BJ (cell line): ENCODE measurements at regions not wholly inside any gene's neighbourhood (a gene's known extent, or its start where the extent isn't known, plus 50 kb on each side); places are given as distances from the start of the nearest gene placed in this dataset.

Experiments
- CTCF ChIA-PET: fragments of 350-600 bp; formaldehyde crosslinking; extraction: SDS; loops from one replicate; lab custom pipeline; 2021; ENCODE audit warnings: antibody characterized with exemption, inconsistent platforms; lab: Yijun Ruan, JAX
- POLR2A ChIA-PET: fragments of 300-600 bp; sonication (Branson Sonifier 250); formaldehyde crosslinking; extraction: SDS; loops from one replicate; lab custom pipeline; 2021; ENCODE audit warnings: antibody characterized with exemption; lab: Charles Lee
- DNase-seq: peaks from one replicate; pipeline ENCODE4 v3.0.0-alpha.2; 2011; ENCODE audit warnings: low read depth
- H3K27me3 ChIP-seq: 2 replicates; pipeline ENCODE4 v1.6.0; 2011; ENCODE audit warnings: low read length; ENCODE audit not compliant: control insufficient read depth, insufficient read depth
- H3K36me3 ChIP-seq: 2 replicates; pipeline ENCODE4 v1.5.1; 2011; ENCODE audit warnings: low read length; ENCODE audit not compliant: control insufficient read depth, insufficient read depth
- H3K4me3 ChIP-seq: 2 replicates; pipeline ENCODE4 v1.5.1; 2011; ENCODE audit warnings: low read depth, mild to moderate bottlenecking, control low read depth, low read length
- TF ChIP-seq, protein P1 (sequence below): IDR thresholded peaks from 2 replicates; pipeline ENCODE4 v1.5.1; 2011; ENCODE audit warnings: low read depth, mild to moderate bottlenecking, control low read depth, inconsistent platforms, low read length, moderate library complexity; ENCODE audit not compliant: insufficient read depth

DNA sequence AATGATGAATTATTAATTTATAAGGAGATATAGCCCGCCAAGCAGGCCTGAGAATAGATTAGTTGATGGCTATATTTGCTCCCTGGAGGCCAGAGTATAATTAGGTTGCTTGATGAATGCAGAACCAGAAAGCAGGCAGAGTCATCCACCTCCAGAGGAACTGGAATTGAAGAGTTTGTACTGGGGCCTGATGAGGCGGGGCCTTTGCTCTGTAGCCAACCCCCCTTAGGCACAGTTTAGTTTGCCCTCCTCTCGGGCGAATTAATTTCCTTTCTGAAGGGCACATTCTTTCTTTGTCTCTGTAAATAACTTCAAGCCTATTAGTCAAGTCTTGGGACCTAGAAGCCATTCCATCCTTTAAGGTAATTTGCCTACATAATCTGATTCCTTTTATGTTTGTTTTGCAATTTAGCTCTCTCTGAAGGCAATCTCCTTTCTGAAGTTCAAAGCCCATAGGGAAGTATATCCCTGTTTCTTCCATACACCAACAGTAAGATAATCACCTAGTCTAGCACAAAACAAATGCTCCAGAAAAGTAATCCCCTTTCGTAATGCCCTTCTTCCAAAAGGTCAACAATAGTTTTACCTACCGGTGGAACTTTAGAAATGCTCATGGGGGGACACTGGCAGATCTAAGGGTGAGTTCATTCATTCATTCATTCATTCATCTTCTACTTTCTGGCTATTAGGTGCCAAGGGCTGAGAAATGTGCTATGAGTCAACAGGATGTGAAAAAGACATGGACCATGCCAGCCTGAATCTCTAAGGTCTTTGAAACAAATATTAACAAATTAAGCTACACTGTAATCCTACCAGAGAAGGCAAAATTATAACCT is 84.8 kb upstream of the NUDT4 start:
- Histone ChIP-seq H3K36me3 (no peaks in the 10 kb centered on the region), H3K4me3 (no peak overlapping the region), H3K27me3 (no peaks in the 10 kb centered on the region)
- no peak for DNase-seq
- ChIA-PET POLR2A (no interaction called here), CTCF (no interaction called here)
- TF ChIP-seq, protein P1, sequence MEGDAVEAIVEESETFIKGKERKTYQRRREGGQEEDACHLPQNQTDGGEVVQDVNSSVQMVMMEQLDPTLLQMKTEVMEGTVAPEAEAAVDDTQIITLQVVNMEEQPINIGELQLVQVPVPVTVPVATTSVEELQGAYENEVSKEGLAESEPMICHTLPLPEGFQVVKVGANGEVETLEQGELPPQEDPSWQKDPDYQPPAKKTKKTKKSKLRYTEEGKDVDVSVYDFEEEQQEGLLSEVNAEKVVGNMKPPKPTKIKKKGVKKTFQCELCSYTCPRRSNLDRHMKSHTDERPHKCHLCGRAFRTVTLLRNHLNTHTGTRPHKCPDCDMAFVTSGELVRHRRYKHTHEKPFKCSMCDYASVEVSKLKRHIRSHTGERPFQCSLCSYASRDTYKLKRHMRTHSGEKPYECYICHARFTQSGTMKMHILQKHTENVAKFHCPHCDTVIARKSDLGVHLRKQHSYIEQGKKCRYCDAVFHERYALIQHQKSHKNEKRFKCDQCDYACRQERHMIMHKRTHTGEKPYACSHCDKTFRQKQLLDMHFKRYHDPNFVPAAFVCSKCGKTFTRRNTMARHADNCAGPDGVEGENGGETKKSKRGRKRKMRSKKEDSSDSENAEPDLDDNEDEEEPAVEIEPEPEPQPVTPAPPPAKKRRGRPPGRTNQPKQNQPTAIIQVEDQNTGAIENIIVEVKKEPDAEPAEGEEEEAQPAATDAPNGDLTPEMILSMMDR: no peak

GRCh38 chr12:93297032-93297431 is 80.7 kb upstream of the NUDT4 start:
- H3K27me3 ChIP-seq: no peaks in the 10 kb centered on the region
- POLR2A ChIA-PET: no interaction called here
- no peak for DNase-seq
- TF ChIP-seq, protein P1: no peak
- CTCF ChIA-PET: interaction anchor here (0.7 to 0.8 kb wide), 2 partner anchors 20 to 1629 kb away, joined by 3 read pairs; no protein-coding TSS in a partner anchor
- H3K4me3 ChIP-seq: no peak overlapping the region
- H3K36me3 ChIP-seq: no peaks in the 10 kb centered on the region

DNA sequence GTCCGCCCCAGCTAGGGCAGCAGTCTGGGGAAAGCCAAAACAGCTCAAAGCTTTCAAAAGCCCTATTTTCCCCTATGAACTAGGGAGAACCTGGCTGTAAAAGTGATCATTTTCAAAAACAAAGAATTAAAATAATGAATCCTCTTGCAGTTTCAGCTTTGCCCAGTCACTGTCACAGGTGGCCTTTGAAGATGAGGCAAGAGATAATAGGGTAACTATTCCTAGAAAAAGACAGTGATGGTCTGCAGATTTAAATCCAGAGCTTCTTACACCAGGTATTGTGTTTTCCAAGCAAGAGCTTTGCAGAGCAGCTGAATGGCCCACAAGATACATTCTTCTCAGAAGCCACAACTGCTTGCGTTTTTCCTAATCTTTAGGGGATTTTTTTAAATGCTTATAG is 80.2 kb upstream of the NUDT4 start:
- Histone ChIP-seq H3K36me3 (no peaks in the 10 kb centered on the region), H3K27me3 (no peaks in the 10 kb centered on the region), H3K4me3 (no peak overlapping the region)
- TF ChIP-seq, protein P1: no peak
- ChIA-PET POLR2A (no interaction called here), CTCF (interaction anchor here (0.7 kb wide), 1 partner anchor 1629 kb away, joined by 3 read pairs; no protein-coding TSS in a partner anchor)
- no peak for DNase-seq

DNA sequence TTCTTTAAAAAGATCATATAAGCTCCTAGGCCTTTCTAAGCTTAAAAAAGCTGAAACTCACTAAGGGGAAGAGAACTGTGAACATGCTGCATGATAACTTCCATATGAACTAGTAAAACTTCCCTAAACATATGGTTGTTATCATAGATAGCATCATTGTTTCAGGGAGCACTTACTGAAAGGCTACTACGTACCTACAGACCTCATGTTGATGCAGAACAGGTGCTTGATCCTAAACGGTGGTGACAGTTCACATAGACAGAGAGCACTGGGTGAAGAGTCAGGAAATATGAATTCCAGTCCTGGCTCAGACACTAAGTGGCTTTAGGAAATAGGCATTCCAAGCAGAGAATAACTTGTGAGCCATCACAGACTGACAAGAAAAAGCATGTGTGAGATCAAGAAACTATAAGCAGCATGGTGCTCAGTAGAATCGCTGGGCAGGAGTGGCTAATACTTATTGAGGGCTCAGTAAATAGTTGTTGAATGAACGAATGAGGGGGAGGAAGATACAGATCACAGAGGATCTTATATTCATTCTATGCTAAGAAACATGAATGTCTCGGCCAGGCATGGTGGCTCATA is 78.4 kb upstream of the NUDT4 start:
- ChIA-PET POLR2A (no interaction called here), CTCF (no interaction called here)
- Histone ChIP-seq H3K36me3 (no peaks in the 10 kb centered on the region), H3K27me3 (no peaks in the 10 kb centered on the region), H3K4me3 (no peak overlapping the region)
- TF ChIP-seq, protein P1: no peak
- DNase-seq: no peak

DNA sequence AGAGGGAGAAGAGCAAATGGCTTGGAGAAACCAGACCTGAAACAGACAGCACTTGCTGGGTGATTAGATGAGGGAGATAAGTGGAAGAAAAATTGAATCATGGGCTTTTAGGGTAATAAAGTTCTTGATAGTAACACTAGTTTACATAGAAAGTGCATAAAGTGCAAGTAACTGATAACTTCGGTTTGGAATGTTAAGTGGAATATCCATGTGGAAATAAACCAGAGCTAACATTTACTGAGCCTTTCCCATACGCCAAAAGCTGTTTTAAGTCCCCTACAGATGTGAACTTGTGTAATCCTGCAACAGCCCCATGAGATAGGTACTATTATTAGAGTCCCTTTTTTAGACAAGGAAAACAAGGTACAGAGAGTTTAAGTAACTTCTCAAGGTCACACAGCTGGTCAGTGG is 77.1 kb upstream of the NUDT4 start:
- no peak overlapping the region for H3K4me3 ChIP-seq
- H3K36me3 ChIP-seq: no peaks in the 10 kb centered on the region
- no peak for DNase-seq
- TF ChIP-seq, protein P1: no peak
- CTCF ChIA-PET: no interaction called here
- POLR2A ChIA-PET: no interaction called here
- no peaks in the 10 kb centered on the region for H3K27me3 ChIP-seq
